ENCODE measurements at regions not wholly inside any gene's neighbourhood (a gene's known extent, or its start where the extent isn't known, plus 50 kb on each side); places are given as distances from the start of the nearest gene placed in this dataset.

- H3K27ac ChIP-seq, result no peak overlapping the region
- no peaks in the 10 kb centered on the region for H3K36me3 ChIP-seq
- H3K4me3 ChIP-seq (replicated peaks in 1 of 3), result no peak overlapping the region
- no peaks in the 10 kb centered on the region for H3K4me1 ChIP-seq
- intact Hi-C loops (cut with DNase I), result no loop called here
- 19 to 40% methylated on average over 1 of the region's 1 CpG for WGBS, 2 donors
- TF ChIP-seq POLR2A (IDR thresholded peaks at IDR 0.05) (no peak), CTCF (IDR thresholded peaks at IDR 0.05) (no peak)
- H3K9me3 ChIP-seq, result no peaks in the 10 kb centered on the region
- no peak for DNase-seq
- H3K27me3 ChIP-seq, result no peaks in the 10 kb centered on the region
Observed at GRCh38 chr3:103976931-103977339, 1389.8 kb upstream of the ALCAM start.

- no peaks in the 10 kb centered on the region for H3K36me3 ChIP-seq
- no peak for DNase-seq
- WGBS, 2 donors, result 73 to 78% methylated on average over 2 of the region's 2 CpGs
- no peak overlapping the region for H3K27ac ChIP-seq
- no peaks in the 10 kb centered on the region for H3K9me3 ChIP-seq
- intact Hi-C loops (cut with DNase I), result no loop called here
- no peak overlapping the region for H3K4me3 ChIP-seq (replicated peaks in 1 of 3)
- no peak for TF ChIP-seq POLR2A (IDR thresholded peaks at IDR 0.05)
- TF ChIP-seq CTCF (IDR thresholded peaks at IDR 0.05), result no peak
- no peaks in the 10 kb centered on the region for H3K4me1 ChIP-seq
- H3K27me3 ChIP-seq, result no peaks in the 10 kb centered on the region
Observed at GRCh38 chr3:103977417-103977816, 1389.3 kb upstream of the ALCAM start.

GRCh38 chr3:103991461-103992115 is 1375.1 kb upstream of the ALCAM start:
- 66 to 68% methylated on average over 10 of the region's 10 CpGs for WGBS, 2 donors
- H3K9me3 ChIP-seq, result no peaks in the 10 kb centered on the region
- no peak for TF ChIP-seq POLR2A (IDR thresholded peaks at IDR 0.05)
- no peak for TF ChIP-seq CTCF (IDR thresholded peaks at IDR 0.05)
- no peaks in the 10 kb centered on the region for H3K36me3 ChIP-seq
- no peak overlapping the region for H3K27ac ChIP-seq
- H3K4me3 ChIP-seq (replicated peaks in 1 of 3), result no peak overlapping the region
- no peaks in the 10 kb centered on the region for H3K4me1 ChIP-seq
- intact Hi-C loops (cut with DNase I), result no loop called here
- H3K27me3 ChIP-seq, result no peaks in the 10 kb centered on the region
- DNase-seq, result no peak

- no peaks in the 10 kb centered on the region for H3K27me3 ChIP-seq
- no peak for DNase-seq
- intact Hi-C loops (cut with DNase I), result no loop called here
- H3K9me3 ChIP-seq, result no peaks in the 10 kb centered on the region
- H3K4me1 ChIP-seq, result no peaks in the 10 kb centered on the region
- 78 to 92% methylated on average over 5 of the region's 5 CpGs for WGBS, 2 donors
- TF ChIP-seq CTCF (IDR thresholded peaks at IDR 0.05) (no peak), POLR2A (IDR thresholded peaks at IDR 0.05) (no peak)
- no peak overlapping the region for H3K4me3 ChIP-seq (replicated peaks in 1 of 3)
- no peaks in the 10 kb centered on the region for H3K36me3 ChIP-seq
- no peak overlapping the region for H3K27ac ChIP-seq
Observed at GRCh38 chr3:103992469-103992868, 1374.2 kb upstream of the ALCAM start.

- TF ChIP-seq POLR2A (IDR thresholded peaks at IDR 0.05), result no peak
- no peak for TF ChIP-seq CTCF (IDR thresholded peaks at IDR 0.05)
- no peak overlapping the region for H3K4me3 ChIP-seq (replicated peaks in 1 of 3)
- intact Hi-C loops (cut with DNase I), result no loop called here
- no peaks in the 10 kb centered on the region for H3K36me3 ChIP-seq
- no peaks in the 10 kb centered on the region for H3K4me1 ChIP-seq
- no peak overlapping the region for H3K27ac ChIP-seq
- 93 to 94% methylated on average over 1 of the region's 1 CpG for WGBS, 2 donors
- no peaks in the 10 kb centered on the region for H3K9me3 ChIP-seq
- H3K27me3 ChIP-seq, result no peaks in the 10 kb centered on the region
- DNase-seq, result no peak
Observed at GRCh38 chr3:104004956-104005355, 1361.8 kb upstream of the ALCAM start.
